GM23338 (cell line): ENCODE measurements at regions not wholly inside any gene's neighbourhood (a gene's known extent, or its start where the extent isn't known, plus 50 kb on each side); places are given as distances from the start of the nearest gene placed in this dataset.

Source experiments
- CREB1 ChIP-seq: fragments of 250-450 bp; sonication (Bioruptor Pico); IDR thresholded peaks from 2 replicates; pipeline ENCODE4 v1.5.0; 2020; ENCODE audit warnings: low read depth, mild to moderate bottlenecking, moderate library complexity
- EZH2 ChIP-seq: fragments of 200-600 bp; sonication (generic); IDR thresholded peaks from one replicate; pipeline ENCODE4 v1.8.0; 2017; ENCODE audit warnings: antibody characterized with exemption, mild to moderate bottlenecking, low read depth; ENCODE audit not compliant: unreplicated experiment
- POLR2AphosphoS5 ChIP-seq: IDR thresholded peaks from 2 replicates; pipeline ENCODE4 v1.6.1; 2016; ENCODE audit warnings: antibody characterized with exemption, low read depth
- TF ChIP-seq, protein P1 (sequence below), 2 experiments: fragments of 200-600 bp in 1 of 2; sonication (generic) in 1 of 2; conservative IDR thresholded peaks; 2 replicates each; pipeline versions ENCODE4 v1.5.1 to v1.6.1; 2016 to 2017; ENCODE audit warnings: antibody characterized with exemption in 2 of 2, low read depth in 2 of 2, mild to moderate bottlenecking in 2 of 2, moderate library complexity in 1 of 2
- TF ChIP-seq, protein P2 (sequence below): IDR thresholded peaks from one replicate; pipeline ENCODE4 v1.6.1; 2018; ENCODE audit warnings: antibody characterized with exemption; ENCODE audit not compliant: unreplicated experiment

DNA sequence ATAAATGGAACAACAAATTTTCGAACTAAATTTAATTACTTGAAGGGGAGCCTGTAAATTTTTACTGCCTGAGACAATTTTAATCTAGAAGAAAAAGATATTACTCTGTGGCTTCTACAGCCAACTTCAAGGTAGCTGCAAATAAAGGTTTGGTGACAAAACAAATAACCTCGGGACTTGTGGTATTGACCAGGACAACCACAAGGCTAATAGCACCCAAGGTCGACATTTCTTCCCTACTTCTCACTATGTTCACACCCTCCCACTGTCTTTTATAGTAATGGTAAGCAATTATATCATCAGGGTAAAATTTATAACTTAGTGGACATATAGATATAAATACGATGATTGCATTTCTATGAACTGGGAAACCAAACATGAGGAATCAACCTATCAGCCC, 67.9 kb upstream of the SPINK5 start:
- TF ChIP-seq, protein P1, sequence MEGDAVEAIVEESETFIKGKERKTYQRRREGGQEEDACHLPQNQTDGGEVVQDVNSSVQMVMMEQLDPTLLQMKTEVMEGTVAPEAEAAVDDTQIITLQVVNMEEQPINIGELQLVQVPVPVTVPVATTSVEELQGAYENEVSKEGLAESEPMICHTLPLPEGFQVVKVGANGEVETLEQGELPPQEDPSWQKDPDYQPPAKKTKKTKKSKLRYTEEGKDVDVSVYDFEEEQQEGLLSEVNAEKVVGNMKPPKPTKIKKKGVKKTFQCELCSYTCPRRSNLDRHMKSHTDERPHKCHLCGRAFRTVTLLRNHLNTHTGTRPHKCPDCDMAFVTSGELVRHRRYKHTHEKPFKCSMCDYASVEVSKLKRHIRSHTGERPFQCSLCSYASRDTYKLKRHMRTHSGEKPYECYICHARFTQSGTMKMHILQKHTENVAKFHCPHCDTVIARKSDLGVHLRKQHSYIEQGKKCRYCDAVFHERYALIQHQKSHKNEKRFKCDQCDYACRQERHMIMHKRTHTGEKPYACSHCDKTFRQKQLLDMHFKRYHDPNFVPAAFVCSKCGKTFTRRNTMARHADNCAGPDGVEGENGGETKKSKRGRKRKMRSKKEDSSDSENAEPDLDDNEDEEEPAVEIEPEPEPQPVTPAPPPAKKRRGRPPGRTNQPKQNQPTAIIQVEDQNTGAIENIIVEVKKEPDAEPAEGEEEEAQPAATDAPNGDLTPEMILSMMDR (conservative IDR thresholded peaks at IDR 0.05; ENCODE audit: low read depth in 2 of 2), result no peak
- TF ChIP-seq, protein P2, sequence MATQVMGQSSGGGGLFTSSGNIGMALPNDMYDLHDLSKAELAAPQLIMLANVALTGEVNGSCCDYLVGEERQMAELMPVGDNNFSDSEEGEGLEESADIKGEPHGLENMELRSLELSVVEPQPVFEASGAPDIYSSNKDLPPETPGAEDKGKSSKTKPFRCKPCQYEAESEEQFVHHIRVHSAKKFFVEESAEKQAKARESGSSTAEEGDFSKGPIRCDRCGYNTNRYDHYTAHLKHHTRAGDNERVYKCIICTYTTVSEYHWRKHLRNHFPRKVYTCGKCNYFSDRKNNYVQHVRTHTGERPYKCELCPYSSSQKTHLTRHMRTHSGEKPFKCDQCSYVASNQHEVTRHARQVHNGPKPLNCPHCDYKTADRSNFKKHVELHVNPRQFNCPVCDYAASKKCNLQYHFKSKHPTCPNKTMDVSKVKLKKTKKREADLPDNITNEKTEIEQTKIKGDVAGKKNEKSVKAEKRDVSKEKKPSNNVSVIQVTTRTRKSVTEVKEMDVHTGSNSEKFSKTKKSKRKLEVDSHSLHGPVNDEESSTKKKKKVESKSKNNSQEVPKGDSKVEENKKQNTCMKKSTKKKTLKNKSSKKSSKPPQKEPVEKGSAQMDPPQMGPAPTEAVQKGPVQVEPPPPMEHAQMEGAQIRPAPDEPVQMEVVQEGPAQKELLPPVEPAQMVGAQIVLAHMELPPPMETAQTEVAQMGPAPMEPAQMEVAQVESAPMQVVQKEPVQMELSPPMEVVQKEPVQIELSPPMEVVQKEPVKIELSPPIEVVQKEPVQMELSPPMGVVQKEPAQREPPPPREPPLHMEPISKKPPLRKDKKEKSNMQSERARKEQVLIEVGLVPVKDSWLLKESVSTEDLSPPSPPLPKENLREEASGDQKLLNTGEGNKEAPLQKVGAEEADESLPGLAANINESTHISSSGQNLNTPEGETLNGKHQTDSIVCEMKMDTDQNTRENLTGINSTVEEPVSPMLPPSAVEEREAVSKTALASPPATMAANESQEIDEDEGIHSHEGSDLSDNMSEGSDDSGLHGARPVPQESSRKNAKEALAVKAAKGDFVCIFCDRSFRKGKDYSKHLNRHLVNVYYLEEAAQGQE, result no peak
- no peak for TF ChIP-seq CREB1
- TF ChIP-seq POLR2AphosphoS5, result no peak
- TF ChIP-seq EZH2, result no peak
